H1 (cell line): ENCODE measurements at regions not wholly inside any gene's neighbourhood (a gene's known extent, or its start where the extent isn't known, plus 50 kb on each side); places are given as distances from the start of the nearest gene placed in this dataset.

Experiments used
- CTCF ChIA-PET: fragments of 300-600 bp; sonication (Branson Sonifier 250); formaldehyde crosslinking; loops from one replicate; lab custom pipeline; 2021; ENCODE audit not compliant: partially characterized antibody; lab: Charles Lee
- POLR2A ChIA-PET: fragments of 300-600 bp; sonication (Branson Sonifier 250); formaldehyde crosslinking; loops from one replicate; lab custom pipeline; 2021; ENCODE audit warnings: inconsistent platforms; ENCODE audit not compliant: partially characterized antibody; lab: Charles Lee
- DNase-seq, 2 experiments: peaks; one replicate each; pipeline versions ENCODE4 v3.0.0 to v3.0.0-alpha.2; 2010 to 2022; ENCODE audit warnings: low spot score in 2 of 2, low read depth in 1 of 2, mixed read lengths in 1 of 2
- FAIRE-seq: peaks from 2 replicates; lab custom pipeline; 2011; peaks lifted over from hg19 to GRCh38; lab: Jason Lieb, UNC
- H2AFZ ChIP-seq: 2 replicates; pipeline ENCODE4 v1.8.1; 2012; ENCODE audit warnings: low read length, inconsistent platforms
- H2AK5ac ChIP-seq: 2 replicates; pipeline ENCODE4 v1.6.1; 2013; ENCODE audit warnings: low read depth, low read length
- H2BK120ac ChIP-seq: replicated peaks from 2 replicates; pipeline ENCODE3; 2013; ENCODE audit warnings: low read depth, low read length, inconsistent platforms
- H2BK12ac ChIP-seq: 2 replicates; pipeline ENCODE4 v1.6.1; 2013; ENCODE audit warnings: low read depth, low read length
- H2BK15ac ChIP-seq: 2 replicates; pipeline ENCODE4 v1.6.1; 2013; ENCODE audit warnings: low read length
- H2BK20ac ChIP-seq: 2 replicates; pipeline ENCODE4 v1.6.1; 2013; ENCODE audit warnings: low read length
- H2BK5ac ChIP-seq: 2 replicates; pipeline ENCODE4 v1.6.1; 2013; ENCODE audit warnings: low read depth, low read length
- H3K14ac ChIP-seq: 2 replicates; pipeline ENCODE4 v1.6.1; 2013; ENCODE audit warnings: inconsistent platforms; ENCODE audit not compliant: insufficient read length
- H3K18ac ChIP-seq: 2 replicates; pipeline ENCODE4 v1.6.1; 2013; ENCODE audit warnings: low read length; ENCODE audit errors: extremely low read depth
- H3K23ac ChIP-seq: 2 replicates; pipeline ENCODE4 v1.6.1; 2013; ENCODE audit warnings: inconsistent platforms; ENCODE audit not compliant: insufficient read length
- H3K23me2 ChIP-seq: 2 replicates; pipeline ENCODE4 v1.6.1; 2013; ENCODE audit warnings: low read depth, low read length
- H3K27ac ChIP-seq: 2 replicates; pipeline ENCODE4 v1.6.1; 2011; ENCODE audit warnings: low read depth, low read length, inconsistent platforms
- H3K27me3 ChIP-seq, 4 experiments: replicated peaks in 1 of 4; 1 replicate in 1 of 4; 2 replicates in 3 of 4; pipeline versions ENCODE4 v1.6.1 to v1.8.1; 2011 to 2013; ENCODE audit warnings: low read length in 3 of 4, mild to moderate bottlenecking in 3 of 4, inconsistent platforms in 2 of 4, mixed read lengths in 2 of 4, moderate library complexity in 1 of 4; ENCODE audit not compliant: control insufficient read depth in 3 of 4, insufficient read depth in 3 of 4; ENCODE audit errors: extremely low read depth in 1 of 4
- H3K36me3 ChIP-seq, 4 experiments: 2 replicates each; pipeline versions ENCODE4 v1.6.1 to v1.8.1; 2011 to 2013; ENCODE audit warnings: mild to moderate bottlenecking in 4 of 4, low read length in 3 of 4, moderate library complexity in 2 of 4, control low read depth in 1 of 4, inconsistent platforms in 1 of 4; ENCODE audit not compliant: insufficient read depth in 4 of 4, control insufficient read depth in 2 of 4
- H3K4ac ChIP-seq: replicated peaks from 2 replicates; pipeline ENCODE3; 2013; ENCODE audit warnings: low read length, low read depth, mixed read lengths, inconsistent platforms; ENCODE audit not compliant: insufficient read length
- H3K4me1 ChIP-seq, 4 experiments: replicated peaks in 1 of 4; 1 replicate in 1 of 4; 2 replicates in 3 of 4; pipeline versions ENCODE4 v1.6.1 to v1.8.1; 2011 to 2013; ENCODE audit warnings: low read length in 3 of 4, inconsistent platforms in 2 of 4, mixed read lengths in 1 of 4; ENCODE audit not compliant: insufficient read depth in 4 of 4, control insufficient read depth in 3 of 4
- H3K4me2 ChIP-seq, 2 experiments: 2 replicates each; pipeline versions ENCODE4 v1.6.1 to v1.8.1; 2011 to 2013; ENCODE audit warnings: low read depth in 2 of 2, low read length in 2 of 2, control low read depth in 1 of 2, inconsistent platforms in 1 of 2, mild to moderate bottlenecking in 1 of 2; ENCODE audit not compliant: insufficient read depth in 1 of 2
- H3K4me3 ChIP-seq, 4 experiments: fragments of 200-600, 300-600 bp in 1 of 4; sonication (generic), shearing (Covaris generic), sonication (Bioruptor Twin) in 1 of 4; 2 replicates each; pipeline versions ENCODE4 v1.5.1 to v1.8.1; 2011 to 2016; ENCODE audit warnings: low read length in 4 of 4, low read depth in 3 of 4, control low read depth in 2 of 4, inconsistent platforms in 2 of 4, mild to moderate bottlenecking in 2 of 4, mixed read lengths in 1 of 4, moderate library complexity in 1 of 4; ENCODE audit not compliant: insufficient read depth in 2 of 4; ENCODE audit errors: extremely low read depth in 1 of 4
- H3K56ac ChIP-seq: replicated peaks from 2 replicates; pipeline ENCODE3; 2013; ENCODE audit warnings: low read depth, mild to moderate bottlenecking, mixed read lengths, low read length, inconsistent platforms; ENCODE audit not compliant: insufficient read length
- H3K79me1 ChIP-seq: 2 replicates; pipeline ENCODE4 v1.6.1; 2013; ENCODE audit warnings: low read depth, low read length, control low read depth
- H3K79me2 ChIP-seq, 2 experiments: 2 replicates each; pipeline versions ENCODE4 v1.6.1 to v1.8.1; 2012 to 2013; ENCODE audit warnings: low read length in 2 of 2, mild to moderate bottlenecking in 2 of 2, inconsistent platforms in 1 of 2; ENCODE audit not compliant: insufficient read depth in 2 of 2, control insufficient read depth in 1 of 2
- H3K9ac ChIP-seq, 4 experiments: replicated peaks in 1 of 4; 1 replicate in 1 of 4; 2 replicates in 3 of 4; pipeline versions ENCODE4 v1.6.1 to v1.8.1; 2011 to 2013; ENCODE audit warnings: low read depth in 3 of 4, low read length in 3 of 4, control low read depth in 2 of 4, mild to moderate bottlenecking in 2 of 4, moderate library complexity in 2 of 4, inconsistent platforms in 1 of 4; ENCODE audit errors: extremely low read depth in 1 of 4
- H3K9me3 ChIP-seq, 2 experiments: 2 replicates each; pipeline versions ENCODE4 v1.6.1 to v1.8.1; 2012 to 2013; ENCODE audit warnings: mild to moderate bottlenecking in 2 of 2, moderate library complexity in 2 of 2, control low read depth in 1 of 2, inconsistent platforms in 1 of 2, low read depth in 1 of 2, low read length in 1 of 2, mixed read lengths in 1 of 2; ENCODE audit not compliant: insufficient read depth in 2 of 2
- H4K20me1 ChIP-seq, 2 experiments: replicated peaks in 1 of 2; 2 replicates each; pipeline versions ENCODE3 to v1.8.1; 2011 to 2013; ENCODE audit warnings: inconsistent platforms in 2 of 2, low read length in 2 of 2, mild to moderate bottlenecking in 1 of 2; ENCODE audit not compliant: insufficient read depth in 2 of 2, control insufficient read depth in 1 of 2
- H4K5ac ChIP-seq: 2 replicates; pipeline ENCODE4 v1.6.1; 2013; ENCODE audit warnings: low read length, low read depth, mixed read lengths, inconsistent platforms; ENCODE audit not compliant: insufficient read length
- H4K8ac ChIP-seq: 2 replicates; pipeline ENCODE4 v1.8.0; 2013; ENCODE audit warnings: mild to moderate bottlenecking, moderate library complexity, low read length, inconsistent platforms; ENCODE audit not compliant: insufficient read depth; ENCODE audit errors: extremely low read depth
- H4K91ac ChIP-seq: replicated peaks from 2 replicates; pipeline ENCODE3; 2013; ENCODE audit warnings: low read length, mixed read lengths, inconsistent platforms; ENCODE audit not compliant: insufficient read length
- BRCA1 ChIP-seq: IDR thresholded peaks from 2 replicates; pipeline ENCODE4 v1.6.1; 2012; ENCODE audit warnings: low read depth, low read length, improper control_type of control experiment
- CTCF ChIP-seq, 3 experiments: IDR thresholded peaks; 1 replicate in 2 of 3; 2 replicates in 1 of 3; pipeline versions ENCODE4 v1.5.1 to v1.6.1; 2011; ENCODE audit warnings: low read length in 3 of 3, mild to moderate bottlenecking in 3 of 3, inconsistent platforms in 2 of 3, low read depth in 1 of 3, moderate library complexity in 1 of 3; ENCODE audit not compliant: insufficient read depth in 1 of 3; ENCODE audit errors: control extremely low read depth in 1 of 3
- MAX ChIP-seq: IDR thresholded peaks from 2 replicates; pipeline ENCODE4 v1.6.1; 2012; ENCODE audit warnings: inconsistent platforms
- POU5F1 ChIP-seq: IDR thresholded peaks from 2 replicates; pipeline ENCODE4 v1.6.1; 2011; ENCODE audit warnings: low read depth, mild to moderate bottlenecking, low read length, moderate library complexity
- RAD21 ChIP-seq, 2 experiments: IDR thresholded peaks in 1 of 2; conservative IDR thresholded peaks in 1 of 2; 2 replicates each; pipeline ENCODE4 v1.6.1; 2011; ENCODE audit warnings: low read depth in 2 of 2, low read length in 2 of 2, improper control_type of control experiment in 1 of 2, inconsistent platforms in 1 of 2, mild to moderate bottlenecking in 1 of 2, moderate library complexity in 1 of 2
- SP2 ChIP-seq: IDR thresholded peaks from 2 replicates; pipeline ENCODE4 v1.6.1; 2012; ENCODE audit warnings: mild to moderate bottlenecking, low read length, inconsistent platforms
- SUZ12 ChIP-seq: fragments of 200-600 bp; sonication (generic); IDR thresholded peaks from 2 replicates; pipeline ENCODE4 v1.6.1; 2012; ENCODE audit warnings: mild to moderate bottlenecking, inconsistent platforms, low read length, moderate library complexity, mixed read lengths
- WGBS, 2 experiments: shearing (Covaris generic) in 1 of 2; methylation state at CpG; one replicate each; pipeline versions ENCODE4 v1.1.6 to v1.1.7; 2013 to 2015; ENCODE audit warnings: low lambda C conversion rate in 2 of 2, mixed read lengths in 2 of 2, inconsistent platforms in 1 of 2, low coverage in 1 of 2, missing lambda C conversion rate in 1 of 2; ENCODE audit not compliant: insufficient replicate concordance in 2 of 2, insufficient coverage in 1 of 2, insufficient read length in 1 of 2; ENCODE audit errors: extremely low coverage in 1 of 2, missing lambda C conversion rate in 1 of 2; 5-methylcytosine and 5-hydroxymethylcytosine counted together

GRCh38 chrX:122363112-122363795, 820.8 kb upstream of the GRIA3 start:
- FAIRE-seq: no peak

More at GRCh38 chrX:122363112-122363795, 820.8 kb upstream of the GRIA3 start:
- ChIA-PET POLR2A (no interaction called here), CTCF (no interaction called here)
- no peak overlapping the region for H3K27ac ChIP-seq
- DNase-seq: no peak
- H2AFZ ChIP-seq: 0 out of 2 replicates have a peak overlapping the region, but pooled peaks have one; percentile 22
- no peak overlapping the region for H3K4me3 ChIP-seq
- H3K23me2 ChIP-seq: no peaks in the 10 kb centered on the region
- H3K9ac ChIP-seq: no peak overlapping the region
- H3K36me3 ChIP-seq: no peaks in the 10 kb centered on the region
- H2AK5ac ChIP-seq: no peak overlapping the region
- H2BK15ac ChIP-seq: no peak overlapping the region
- no peaks in the 10 kb centered on the region for H3K27me3 ChIP-seq
- H4K8ac ChIP-seq: no peak overlapping the region
- H3K14ac ChIP-seq: no peak overlapping the region
- H3K4ac ChIP-seq: no peak overlapping the region
- no peak overlapping the region for H4K91ac ChIP-seq
- H3K18ac ChIP-seq: no peak overlapping the region
- no peak overlapping the region for H2BK120ac ChIP-seq
- WGBS, 2 experiments: 92% methylated on average over 6 of the region's 9 CpGs; no CpG with 5 or more reads in 1 of the 2 experiments
- no peaks in the 10 kb centered on the region for H3K9me3 ChIP-seq
- no peaks in the 10 kb centered on the region for H4K20me1 ChIP-seq
- no peak overlapping the region for H3K56ac ChIP-seq
- H2BK5ac ChIP-seq: no peak overlapping the region
- no peak overlapping the region for H4K5ac ChIP-seq
- H3K4me2 ChIP-seq: no peak overlapping the region
- H2BK12ac ChIP-seq: no peak overlapping the region
- no peak overlapping the region for H3K23ac ChIP-seq
- no peaks in the 10 kb centered on the region for H3K4me1 ChIP-seq
- H3K79me1 ChIP-seq: no peaks in the 10 kb centered on the region
- no peak overlapping the region for H2BK20ac ChIP-seq
- peak; percentile 35 to 49; a peak in 3 of 4 replicates for TF ChIP-seq RAD21 (IDR thresholded peaks at IDR 0.05 in 1 of 2, conservative IDR thresholded peaks at IDR 0.05 in 1 of 2; ENCODE audit: low read depth in 2 of 2, low read length in 2 of 2)
- TF ChIP-seq SUZ12: no peak
- no peak for TF ChIP-seq MAX
- peak in 2 of 3 experiments; percentile 35 to 37; a peak in 2 of 4 replicates for TF ChIP-seq CTCF (IDR thresholded peaks at IDR 0.05; ENCODE audit: control extremely low read depth in 1 of 3, insufficient read depth in 1 of 3, low read depth in 1 of 3, low read length in 3 of 3)
- TF ChIP-seq POU5F1: no peak
- TF ChIP-seq BRCA1: no peak
- TF ChIP-seq SP2: no peak
- H3K79me2 ChIP-seq: no peaks in the 10 kb centered on the region
